GM19023 (cell line): ENCODE measurements at regions not wholly inside any gene's neighbourhood (a gene's known extent, or its start where the extent isn't known, plus 50 kb on each side); places are given as distances from the start of the nearest gene placed in this dataset.

Experiments
- ATAC-seq: cut with Tn5 transposase; IDR thresholded peaks from one replicate; pipeline ENCODE4 v1.9.1; 2021; ENCODE audit warnings: mild to moderate bottlenecking, moderate library complexity; ENCODE audit not compliant: unreplicated experiment

DNA sequence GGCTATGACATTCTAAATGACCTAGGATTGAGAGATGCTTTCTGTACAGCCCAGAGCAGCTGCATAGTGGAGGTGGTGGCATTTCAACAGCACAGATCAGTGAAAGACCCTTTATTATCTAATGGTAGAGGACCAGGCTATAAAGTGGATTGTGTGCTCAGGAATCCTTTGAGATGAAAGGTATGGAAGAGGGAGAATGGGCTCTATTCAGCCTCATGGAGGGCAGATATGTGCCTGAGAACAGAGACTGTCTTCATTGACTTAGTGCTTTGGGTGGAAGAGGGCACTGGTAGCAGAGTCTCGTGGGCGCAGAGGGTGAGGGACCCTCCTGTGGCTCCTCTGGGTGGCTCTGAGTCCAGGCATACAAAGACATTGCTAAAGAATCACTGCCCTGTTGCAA lies 130.0 kb upstream of the SLC24A5 start:
- ATAC-seq: no peak

DNA sequence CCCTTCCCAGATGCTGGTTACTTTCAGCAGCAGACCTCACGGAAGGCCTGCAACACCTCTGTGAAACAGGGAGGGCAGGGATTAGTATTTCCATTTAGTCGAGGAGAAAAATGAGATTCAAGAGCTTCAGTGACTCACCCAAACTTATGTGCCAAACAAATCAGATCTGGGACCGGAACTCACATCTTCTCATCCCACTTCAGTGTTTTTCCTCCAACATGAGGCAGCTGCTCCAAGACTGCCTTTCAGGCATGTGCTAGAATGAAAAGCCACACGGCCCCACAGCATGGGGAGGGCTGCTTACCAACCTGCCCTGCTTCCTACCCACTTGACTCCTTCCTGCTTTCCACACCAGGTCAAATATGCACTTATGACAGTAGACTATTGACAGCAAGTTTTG lies 129.4 kb upstream of the SLC24A5 start:
- ATAC-seq: no peak

DNA sequence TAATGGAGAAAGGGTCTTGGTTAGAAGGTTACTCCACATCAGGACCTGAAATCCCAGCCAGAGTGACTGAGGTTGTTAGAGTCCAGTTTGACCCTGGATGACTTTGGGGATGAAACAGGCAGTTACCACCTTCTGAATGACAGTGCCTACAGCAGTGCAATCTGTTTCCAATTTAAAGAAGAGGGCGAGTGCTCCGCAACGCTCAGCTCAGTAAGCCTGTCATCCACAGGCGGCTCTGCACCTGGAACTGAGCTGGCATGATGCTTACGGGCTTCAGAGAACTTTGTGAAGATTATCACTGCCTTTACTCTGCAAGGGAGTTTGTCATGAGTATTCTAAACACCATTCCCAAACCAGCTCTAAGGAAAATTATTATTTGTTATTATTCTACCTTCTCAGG lies 127.7 kb upstream of the SLC24A5 start:
- no peak for ATAC-seq

DNA sequence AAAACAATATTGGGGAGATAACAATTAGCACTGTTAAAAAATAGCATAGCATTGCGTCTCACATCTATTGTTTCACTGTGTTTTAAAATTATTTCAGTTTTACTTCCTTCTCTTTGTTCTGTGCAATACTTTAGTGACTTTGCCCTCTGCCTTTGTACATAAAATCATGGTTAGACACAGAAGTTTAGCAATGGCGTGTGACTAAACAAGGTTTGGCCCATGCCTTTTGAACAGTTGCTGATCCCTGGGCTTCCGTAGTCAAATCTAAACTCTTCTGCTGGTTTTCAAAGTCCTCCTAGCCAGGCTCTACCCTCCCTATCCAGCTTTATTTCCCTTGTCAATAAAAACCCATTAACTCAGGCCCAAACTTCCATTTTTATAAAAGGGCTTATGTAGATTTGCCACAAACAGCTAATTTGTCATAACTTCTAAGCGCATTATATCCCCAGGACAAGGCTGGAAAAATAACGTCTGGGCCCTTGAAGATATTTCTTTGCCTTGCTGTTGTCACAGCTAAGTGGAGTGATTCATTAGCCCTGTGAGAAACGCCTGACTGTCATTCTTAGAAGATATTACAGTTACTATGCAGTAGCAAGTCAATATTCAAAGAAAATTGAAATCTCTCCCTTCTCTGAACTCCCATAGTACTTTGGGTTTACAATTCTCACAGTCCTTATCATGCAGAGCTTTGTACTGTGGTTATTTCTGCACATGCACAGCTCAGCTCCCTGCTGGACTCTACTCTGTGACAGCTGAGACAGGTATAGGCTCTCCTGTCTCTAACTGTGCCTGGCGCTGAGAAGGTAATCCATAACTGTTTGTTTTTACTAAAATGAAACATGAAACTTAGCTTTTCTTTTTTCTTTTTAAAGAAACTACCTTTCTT lies 123.4 kb upstream of the SLC24A5 start:
- ATAC-seq: no peak

DNA sequence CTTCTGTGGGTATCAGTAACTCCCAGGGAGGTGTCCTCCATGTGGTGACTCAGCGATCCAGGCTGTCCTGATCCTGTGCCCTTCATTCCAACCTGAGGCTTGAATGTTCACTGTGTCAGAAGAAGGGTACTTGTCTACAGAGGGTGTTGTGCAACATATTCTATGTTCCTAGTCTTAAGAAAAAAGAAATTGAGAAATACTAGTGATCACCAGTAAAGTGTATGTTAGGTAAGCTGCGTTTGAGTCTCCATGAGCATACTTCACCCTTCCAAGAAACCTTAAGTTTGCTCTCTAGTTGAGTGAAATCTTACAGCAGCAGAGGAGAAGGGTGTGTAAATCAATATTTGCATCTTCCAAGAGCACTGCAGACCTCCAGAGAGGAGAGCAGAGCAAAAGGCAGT lies 122.2 kb upstream of the SLC24A5 start:
- ATAC-seq: no peak

DNA sequence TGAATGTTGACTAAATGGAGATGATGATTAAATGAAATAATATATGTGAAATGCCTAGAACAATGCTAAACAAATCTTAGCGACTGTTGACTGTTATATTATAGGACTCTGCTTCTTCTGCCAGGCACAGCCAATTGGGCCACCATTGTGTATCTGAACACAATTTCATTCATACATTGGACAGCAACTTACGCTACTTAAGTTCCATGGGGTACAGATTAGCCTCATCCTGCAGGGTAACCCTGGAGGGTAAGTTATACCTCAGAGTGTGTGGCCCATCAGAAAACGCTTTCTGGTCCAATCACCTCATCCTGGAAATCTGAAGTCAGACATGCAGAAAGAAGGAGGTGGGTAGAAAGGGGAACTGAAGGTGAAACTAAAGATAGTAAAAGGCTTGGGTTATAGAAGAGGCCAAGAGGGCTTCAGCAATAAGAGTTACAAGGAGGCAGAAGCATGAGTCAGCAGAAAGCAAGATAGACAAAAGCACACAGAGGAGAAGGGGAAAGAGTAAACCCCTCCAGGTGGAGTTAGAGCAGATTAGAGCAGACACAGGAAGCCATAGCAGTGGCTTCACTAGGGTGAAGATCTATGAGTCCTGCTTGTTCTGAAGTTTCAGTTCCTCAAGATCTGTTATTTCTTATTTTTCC lies 119.3 kb upstream of the SLC24A5 start:
- peak; percentile 91 for ATAC-seq

DNA sequence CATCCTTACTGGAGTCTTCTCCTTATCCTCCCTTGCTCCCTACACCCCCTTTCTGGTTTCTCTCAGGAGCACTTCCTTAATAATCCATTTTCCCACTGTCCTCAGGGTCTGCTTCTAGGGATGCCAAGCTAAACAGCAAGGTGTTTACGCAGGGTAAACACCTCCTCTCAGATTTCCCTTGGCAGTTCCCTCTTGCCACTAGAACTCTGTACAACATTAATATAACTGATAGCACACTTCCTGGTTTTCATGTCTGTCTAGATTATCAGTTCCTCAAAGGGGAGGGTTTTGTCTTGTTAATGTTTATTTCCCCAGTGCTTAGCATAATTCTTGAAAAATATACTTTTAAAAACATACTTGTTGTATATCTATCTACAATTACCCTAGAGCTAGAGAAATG lies 118.0 kb upstream of the SLC24A5 start:
- no peak for ATAC-seq

DNA sequence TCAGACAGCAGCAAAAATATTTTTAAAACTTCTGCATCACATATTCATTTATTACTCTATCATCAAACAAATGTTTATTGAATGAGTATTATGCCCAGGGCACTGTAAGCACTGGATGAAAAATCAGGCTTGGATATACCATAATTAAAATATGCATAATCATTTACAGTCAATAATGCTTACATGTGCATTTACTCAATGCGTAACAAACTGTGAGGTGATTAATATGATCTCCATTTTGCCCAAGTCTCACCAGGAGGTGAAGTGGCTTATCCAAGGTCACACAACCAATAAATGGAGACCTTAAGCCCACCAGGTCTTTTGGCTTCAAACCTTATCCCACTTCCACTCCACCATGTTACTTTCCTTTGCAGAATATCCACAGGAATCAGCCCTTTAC lies 117.3 kb upstream of the SLC24A5 start:
- ATAC-seq: no peak

DNA sequence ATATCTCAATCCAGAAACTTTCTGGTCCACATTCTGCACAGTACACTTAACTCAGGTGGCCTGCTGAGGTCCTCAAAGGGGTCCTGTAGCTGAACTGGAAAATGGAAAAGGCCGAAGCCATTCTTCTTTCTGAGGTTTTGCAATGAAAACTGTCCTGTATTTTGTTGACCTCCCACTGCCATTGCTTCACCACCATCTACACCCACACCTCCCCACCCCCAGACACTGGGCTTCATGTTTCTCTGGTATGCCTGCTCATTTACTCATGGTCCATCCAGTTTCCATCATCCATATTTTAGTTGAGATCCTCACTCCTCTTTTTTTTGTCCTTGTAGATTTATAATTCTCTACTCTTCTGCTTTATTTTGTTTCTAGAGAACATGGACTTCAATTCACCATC lies 115.7 kb upstream of the SLC24A5 start:
- ATAC-seq: no peak

DNA sequence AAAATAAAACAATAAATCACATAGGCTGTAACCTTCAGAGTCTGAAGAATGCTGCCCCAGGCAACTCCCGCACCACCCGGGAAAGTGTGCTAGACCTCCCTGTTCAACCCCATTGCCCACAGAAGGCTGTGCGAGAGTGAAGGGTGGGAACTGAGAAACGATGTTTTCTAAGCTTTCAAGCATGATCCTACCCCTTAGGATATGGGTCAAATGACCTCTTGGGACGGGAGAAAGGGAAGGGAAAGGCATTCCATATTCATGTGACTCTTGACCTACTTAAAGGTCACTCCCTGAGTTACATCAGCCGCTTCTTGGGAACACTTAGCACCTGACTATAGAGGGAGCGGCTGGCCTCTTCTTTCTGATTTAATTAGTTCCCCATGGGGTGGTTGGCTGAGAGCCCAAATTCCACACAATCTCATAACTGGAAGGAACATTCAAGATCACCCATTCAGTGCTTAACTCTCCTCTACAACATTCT lies 114.7 kb upstream of the SLC24A5 start:
- no peak for ATAC-seq

DNA sequence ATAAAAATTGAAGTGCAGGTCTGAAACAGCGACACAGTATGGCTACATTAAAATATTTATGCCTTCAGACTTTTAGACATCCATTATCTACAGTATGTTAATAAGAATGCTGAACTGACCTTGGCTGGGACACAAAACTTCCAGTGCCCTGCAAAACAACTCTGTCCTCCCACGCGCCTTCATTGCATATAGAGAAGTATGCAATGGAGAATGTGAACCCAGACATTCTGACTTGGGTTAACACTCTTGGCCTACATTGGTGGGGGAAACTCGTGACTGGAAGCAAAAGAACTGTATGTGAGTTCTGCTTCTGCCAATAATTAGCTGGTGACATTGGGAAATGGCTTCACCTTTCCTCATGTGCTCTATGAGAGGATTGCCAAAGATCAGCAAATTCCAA lies 110.5 kb upstream of the SLC24A5 start:
- no peak for ATAC-seq

DNA sequence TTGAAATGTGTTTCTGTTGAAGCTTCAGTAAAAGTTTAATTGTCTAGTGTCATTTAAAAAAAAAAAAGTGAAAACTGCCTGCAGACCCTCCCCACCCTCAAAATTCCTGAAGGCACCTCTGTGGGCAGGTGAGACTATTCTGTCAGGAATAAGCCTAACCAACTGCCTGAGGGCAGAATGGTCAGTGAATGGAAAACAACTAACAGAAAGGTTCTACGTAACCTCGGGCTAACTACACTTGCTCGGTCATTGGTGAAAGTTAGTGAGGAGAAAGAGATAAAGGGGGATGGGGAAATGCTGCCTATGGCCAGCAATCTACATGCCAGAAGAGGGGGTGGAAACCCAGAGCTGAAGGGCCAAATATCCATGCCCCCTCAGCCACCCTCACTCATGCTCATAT lies 108.6 kb upstream of the SLC24A5 start:
- ATAC-seq: no peak

DNA sequence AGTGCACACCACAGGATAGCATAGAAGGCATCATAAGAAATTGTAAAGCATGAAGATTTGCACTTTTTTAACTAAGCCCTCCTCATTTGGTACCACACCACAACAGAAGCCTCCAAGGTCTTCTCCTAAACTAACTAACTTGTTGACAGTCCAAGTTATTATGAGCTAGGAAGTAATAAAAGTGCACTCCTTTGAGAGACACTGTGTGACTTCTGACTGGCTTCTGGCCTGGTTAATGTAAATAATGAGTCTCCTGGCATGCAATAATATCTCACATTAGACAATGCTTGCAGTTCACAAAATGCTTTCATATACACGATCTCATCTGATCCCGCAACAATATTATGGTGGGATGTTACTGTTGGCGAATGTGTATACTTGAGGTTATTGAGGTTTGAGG lies 103.9 kb upstream of the SLC24A5 start:
- no peak for ATAC-seq

DNA sequence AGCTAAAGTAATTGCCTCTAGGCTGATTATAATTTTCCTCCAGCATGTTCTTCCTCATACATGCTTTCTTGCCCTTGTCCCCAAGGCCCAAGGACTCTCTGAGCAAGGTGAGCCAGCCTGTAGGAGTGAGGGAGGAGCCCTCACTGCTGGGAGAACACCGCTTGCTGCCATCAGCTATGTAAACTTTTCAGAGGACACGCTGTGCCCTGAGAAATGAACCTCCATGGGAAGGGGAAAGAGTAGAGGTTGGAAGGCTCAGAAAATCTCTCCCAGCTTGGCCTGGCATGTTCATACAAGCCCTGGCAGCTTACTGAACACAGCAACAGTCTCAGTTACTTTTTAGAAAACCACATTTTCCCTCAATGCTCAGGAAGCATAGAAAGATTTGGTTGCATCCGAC lies 103.0 kb upstream of the SLC24A5 start:
- no peak for ATAC-seq

DNA sequence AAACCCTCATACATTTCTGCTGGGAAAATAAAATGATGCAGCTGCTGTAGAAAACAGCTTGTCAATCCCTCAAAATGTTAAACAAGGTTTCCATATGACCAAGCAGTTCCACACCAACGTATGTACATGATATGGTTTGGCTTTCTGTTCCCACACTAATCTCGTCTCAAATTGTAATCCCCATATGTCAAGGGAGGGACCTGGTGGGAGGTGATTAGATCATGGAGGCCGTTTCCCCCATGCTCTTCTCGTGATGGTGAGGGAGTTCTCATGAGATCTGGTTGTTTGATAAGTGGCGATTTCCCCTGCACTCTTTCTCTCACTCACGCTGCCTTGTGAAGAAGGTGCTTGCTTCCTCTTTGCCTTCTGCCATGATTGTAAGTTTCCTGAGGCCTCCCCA lies 100.6 kb upstream of the SLC24A5 start:
- ATAC-seq: no peak

DNA sequence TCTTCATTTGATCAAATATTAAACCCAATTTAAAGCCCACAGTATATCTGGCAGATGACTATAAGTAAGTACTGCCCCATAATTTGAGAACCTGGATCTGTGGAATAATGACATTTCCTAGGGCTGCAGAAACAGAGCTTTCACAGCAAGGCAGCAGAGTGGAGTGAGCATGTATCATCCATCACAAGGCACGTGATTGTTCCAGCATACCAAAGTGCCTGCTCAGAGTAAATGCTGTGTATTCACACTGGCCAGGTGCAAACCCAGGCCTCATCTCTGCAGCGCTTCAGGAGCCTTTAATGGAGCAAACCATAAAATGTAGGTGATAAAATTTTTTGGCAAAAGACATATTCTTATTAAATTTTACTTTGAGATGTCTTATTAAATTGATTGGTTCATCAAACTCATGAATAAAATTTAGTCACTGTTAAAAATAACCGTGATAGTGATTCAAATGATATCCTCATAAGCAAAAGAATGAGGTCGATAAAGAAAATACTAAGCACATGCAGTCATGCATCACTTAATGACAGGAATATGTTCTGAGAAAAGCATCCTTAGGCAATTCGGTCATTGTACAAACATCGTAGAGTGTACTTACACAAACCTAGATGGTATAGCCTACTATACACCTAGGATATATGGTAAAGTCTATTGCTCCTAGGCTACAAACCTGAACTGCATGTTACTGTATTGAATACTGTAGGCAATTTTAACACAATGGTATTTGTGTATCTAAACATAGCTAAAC lies 99.3 kb upstream of the SLC24A5 start:
- no peak for ATAC-seq

DNA sequence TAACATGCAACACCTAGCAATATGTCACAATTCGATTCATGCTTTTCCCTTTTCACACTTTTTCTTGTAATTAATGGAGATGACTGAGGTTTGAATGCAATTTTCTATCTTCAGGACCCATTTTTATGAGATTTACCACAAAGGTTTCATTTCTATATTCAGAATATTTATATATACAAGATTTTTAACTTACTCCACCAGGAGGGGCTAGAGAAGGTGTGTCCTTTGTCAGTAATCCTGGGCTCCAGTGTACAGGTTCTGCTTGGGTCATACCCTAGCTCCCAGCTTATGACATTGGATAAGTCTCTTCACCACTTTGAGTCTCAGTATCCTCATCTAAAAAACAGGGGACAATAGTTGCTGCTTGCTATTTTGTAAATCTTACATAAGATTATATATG lies 95.7 kb upstream of the SLC24A5 start:
- no peak for ATAC-seq

DNA sequence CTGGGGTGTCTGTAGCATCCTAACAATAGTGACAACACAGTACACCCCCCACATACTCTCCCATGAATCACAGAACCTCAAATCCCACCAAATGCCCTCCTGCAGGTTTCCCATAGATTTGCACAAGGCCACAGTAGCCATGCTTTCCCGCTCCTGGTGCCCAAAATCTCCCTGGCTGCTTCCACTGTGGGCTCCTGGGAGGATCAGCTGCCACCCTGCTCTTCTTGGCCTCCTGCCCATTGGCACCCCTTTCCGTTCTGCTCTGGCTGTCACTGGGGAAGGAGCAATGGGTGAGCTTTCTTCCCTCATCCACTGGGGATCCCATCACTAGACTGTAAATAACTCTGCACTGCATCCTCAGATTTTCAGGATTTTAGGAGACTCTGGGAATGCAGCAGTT lies 92.1 kb upstream of the SLC24A5 start:
- no peak for ATAC-seq

DNA sequence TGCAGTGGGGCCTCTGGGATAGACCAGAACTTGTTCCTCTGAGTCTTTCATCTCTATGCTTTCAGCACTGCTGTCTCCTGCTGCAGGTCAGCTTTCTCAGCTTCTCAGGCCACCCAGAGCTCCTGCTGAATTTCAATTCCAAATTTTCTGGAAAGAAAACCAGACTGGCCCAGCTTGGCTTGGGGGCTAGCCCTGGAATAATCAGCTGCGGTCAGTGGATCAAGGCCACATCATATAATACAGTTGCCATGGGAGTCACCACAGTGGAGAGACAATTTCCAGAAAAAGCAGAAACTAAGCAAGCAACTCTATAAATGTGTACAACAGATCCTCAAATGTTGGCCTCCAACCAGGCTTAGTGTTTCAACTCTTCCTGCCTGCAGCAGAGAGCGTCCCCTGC lies 91.1 kb upstream of the SLC24A5 start:
- no peak for ATAC-seq

DNA sequence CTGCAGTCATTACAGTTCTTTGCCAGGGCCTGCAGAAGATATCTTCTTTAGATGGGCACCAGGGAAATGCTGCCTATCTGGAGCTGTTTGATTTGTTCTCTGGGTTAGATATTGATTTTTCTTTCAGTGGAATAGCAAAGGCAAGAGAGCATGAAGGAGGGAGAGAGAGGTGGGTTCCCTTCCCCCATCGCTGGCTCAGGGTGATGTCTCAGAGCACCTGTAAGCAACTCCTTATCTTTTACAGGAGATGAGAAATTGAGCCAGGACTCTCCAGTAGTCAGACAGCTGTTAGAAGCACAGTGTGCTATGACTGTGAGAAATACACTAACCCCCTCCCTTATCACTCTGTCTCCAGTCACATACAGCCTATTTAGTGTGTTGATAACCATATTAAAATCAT lies 89.3 kb upstream of the SLC24A5 start:
- no peak for ATAC-seq

DNA sequence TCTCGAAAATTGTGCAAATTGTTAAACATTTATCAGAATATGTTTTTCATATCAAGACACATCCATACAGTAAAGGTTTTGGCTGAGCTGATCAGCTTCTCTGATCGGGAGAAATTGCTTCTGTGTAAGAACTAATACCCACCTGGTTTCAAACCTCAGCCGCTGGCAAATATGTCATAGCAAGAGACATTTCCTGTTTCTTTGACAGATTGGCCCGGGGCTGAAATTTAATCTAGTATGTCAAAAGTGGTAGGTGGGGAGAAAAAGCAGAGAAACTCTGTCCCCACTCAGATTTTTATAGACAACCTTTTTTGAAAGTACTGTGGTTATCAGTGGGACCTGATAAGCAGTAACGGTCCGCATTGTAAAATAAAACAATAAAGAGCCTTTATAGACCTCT lies 88.8 kb upstream of the SLC24A5 start:
- ATAC-seq: no peak

DNA sequence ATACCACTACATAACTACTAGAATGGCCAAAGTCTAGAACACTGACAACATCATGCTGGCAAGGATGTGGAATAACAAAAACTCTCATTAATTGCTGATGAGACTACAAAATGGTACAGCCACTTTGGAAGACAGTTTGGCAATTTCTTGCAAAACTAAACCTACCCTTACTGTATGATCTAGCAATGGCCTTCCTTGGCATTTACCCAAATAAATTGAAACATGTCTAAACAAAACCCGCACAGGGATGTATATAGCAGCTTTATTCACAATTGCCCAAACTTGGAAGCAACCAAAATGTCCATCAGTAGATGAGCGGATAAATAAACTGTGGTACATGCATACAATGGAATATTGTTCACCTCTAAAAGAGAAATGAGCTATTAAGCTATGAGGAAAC lies 87.9 kb upstream of the SLC24A5 start:
- no peak for ATAC-seq
